Esophagus squamous epithelium (tissue), 4 donors: ENCODE measurements at regions not wholly inside any gene's neighbourhood (a gene's known extent, or its start where the extent isn't known, plus 50 kb on each side); places are given as distances from the start of the nearest gene placed in this dataset.

ENCODE experiments used
- POLR2A ChIP-seq, 4 donors: fragments of 450-650 bp; IDR thresholded peaks; one replicate each; pipeline ENCODE4 v1.6.1; 2017; ENCODE audit warnings: antibody characterized with exemption in 4 of 4, mild to moderate bottlenecking in 4 of 4, moderate library complexity in 3 of 4
- TF ChIP-seq, protein P1 (sequence below), 6 experiments: fragments of 450-650 bp in 4 of 6; fragments of 200-600 bp in 2 of 6; sonication (generic) in 2 of 6; IDR thresholded peaks; one replicate each; pipeline ENCODE4 v1.5.1; 2016 to 2019; ENCODE audit warnings: antibody characterized with exemption in 6 of 6, mild to moderate bottlenecking in 4 of 6, moderate library complexity in 4 of 6

DNA sequence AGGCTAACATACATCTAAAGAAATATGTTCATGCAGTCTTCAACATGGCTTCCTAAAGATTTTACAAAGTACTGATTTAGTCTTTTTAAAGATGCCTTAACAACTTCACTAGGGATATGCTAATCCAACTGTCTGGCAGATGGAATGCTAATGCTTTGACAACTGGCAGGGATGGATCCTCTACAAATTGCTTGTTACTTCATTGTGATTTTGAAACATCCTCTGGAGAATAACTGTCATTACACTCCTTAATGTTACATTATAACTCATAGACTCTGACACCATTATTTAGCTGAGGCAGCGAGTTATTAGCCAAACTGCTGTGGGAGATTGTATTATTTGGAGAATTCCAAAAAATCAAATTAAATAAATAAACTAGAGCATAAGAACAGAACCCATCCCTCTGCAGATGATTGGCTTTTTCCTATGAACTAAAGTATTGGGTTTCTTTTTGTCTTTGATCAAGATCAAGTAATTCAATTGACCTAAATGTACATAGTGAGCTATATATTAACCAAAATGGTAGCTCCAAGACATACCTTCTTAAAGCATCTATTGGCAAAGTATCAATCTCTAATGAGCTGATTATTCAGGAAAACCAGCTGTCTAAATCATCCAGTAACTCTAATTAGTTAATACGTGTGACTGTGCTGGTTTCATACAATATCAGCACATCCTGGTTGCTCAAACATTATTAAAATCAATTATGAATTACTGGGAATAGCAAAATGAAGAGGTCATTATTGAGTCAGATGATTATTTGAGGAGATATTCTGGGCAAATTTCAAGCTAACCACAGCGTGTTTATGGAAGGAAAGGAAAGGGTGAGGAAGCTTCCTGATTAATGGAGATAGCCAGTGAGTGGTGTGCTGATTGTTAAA, 321.3 kb upstream of the TFPI start:
- TF ChIP-seq, protein P1, sequence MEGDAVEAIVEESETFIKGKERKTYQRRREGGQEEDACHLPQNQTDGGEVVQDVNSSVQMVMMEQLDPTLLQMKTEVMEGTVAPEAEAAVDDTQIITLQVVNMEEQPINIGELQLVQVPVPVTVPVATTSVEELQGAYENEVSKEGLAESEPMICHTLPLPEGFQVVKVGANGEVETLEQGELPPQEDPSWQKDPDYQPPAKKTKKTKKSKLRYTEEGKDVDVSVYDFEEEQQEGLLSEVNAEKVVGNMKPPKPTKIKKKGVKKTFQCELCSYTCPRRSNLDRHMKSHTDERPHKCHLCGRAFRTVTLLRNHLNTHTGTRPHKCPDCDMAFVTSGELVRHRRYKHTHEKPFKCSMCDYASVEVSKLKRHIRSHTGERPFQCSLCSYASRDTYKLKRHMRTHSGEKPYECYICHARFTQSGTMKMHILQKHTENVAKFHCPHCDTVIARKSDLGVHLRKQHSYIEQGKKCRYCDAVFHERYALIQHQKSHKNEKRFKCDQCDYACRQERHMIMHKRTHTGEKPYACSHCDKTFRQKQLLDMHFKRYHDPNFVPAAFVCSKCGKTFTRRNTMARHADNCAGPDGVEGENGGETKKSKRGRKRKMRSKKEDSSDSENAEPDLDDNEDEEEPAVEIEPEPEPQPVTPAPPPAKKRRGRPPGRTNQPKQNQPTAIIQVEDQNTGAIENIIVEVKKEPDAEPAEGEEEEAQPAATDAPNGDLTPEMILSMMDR (IDR thresholded peaks at IDR 0.05): no peak
- no peak for TF ChIP-seq POLR2A (IDR thresholded peaks at IDR 0.05)
